T-helper 2 cell (primary cell): ENCODE measurements at regions not wholly inside any gene's neighbourhood (a gene's known extent, or its start where the extent isn't known, plus 50 kb on each side); places are given as distances from the start of the nearest gene placed in this dataset.
"Not testable (repeated sequence)": the region's sequence is repeated elsewhere in the genome, so short reads cannot be mapped to it uniquely, and the experiment has no call there.

ENCODE experiments used
- DNase-seq, 5 experiments: peaks; one replicate each; pipeline versions ENCODE4 v3.0.0 to v3.0.0-alpha.2; 2012 to 2022

GRCh38 chr1:194624833-194625232 lies 1438.4 kb upstream of the B3GALT2 start:
- DNase-seq, result no peak

GRCh38 chr1:194618101-194618500 lies 1431.7 kb upstream of the B3GALT2 start:
- no peak for DNase-seq

DNA sequence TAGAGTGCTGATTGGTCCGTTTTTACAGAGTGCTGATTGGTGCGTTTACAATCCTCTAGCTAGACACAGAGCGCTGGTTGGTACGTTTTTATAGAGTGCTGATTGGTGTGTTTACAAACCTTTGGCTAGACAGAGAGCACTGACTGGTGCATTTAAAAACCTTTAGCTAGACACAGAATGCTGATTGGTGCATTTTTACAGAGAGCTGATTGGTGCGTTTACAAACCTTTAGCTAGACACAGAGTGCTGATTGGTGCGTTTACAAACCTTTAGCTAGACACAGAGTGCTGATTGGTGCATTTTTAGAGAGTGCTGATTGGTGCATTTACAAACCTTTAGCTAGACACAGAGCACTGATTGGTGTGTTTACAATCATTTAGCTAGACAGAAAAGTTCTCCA lies 1430.9 kb upstream of the B3GALT2 start:
- not testable (repeated sequence) for DNase-seq

DNA sequence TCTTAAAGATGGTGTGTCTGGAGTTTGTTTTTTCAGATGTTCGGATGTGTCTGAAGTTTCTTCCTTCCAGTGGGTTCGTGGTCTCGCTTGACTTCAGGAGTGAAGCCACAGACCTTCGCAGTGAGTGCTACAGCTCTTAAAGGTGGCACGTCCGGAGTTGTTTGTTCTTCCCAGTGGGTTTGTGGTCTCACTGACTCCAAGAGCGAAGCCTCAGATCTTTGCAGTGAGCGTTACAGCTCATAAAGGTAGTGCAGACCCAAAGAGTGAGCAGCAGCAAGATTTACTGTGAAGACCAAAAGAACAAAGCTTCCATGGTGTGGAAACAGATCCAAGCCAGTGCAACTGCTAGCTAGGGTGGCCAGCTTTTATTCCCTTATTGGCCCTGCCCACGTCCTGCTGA lies 1430.4 kb upstream of the B3GALT2 start:
- peak in 1 of 5 experiments; percentile 3 for DNase-seq

GRCh38 chr1:194602184-194602583 lies 1415.8 kb upstream of the B3GALT2 start:
- no peak for DNase-seq

GRCh38 chr1:194600716-194601115 lies 1414.3 kb upstream of the B3GALT2 start:
- no peak for DNase-seq

DNA sequence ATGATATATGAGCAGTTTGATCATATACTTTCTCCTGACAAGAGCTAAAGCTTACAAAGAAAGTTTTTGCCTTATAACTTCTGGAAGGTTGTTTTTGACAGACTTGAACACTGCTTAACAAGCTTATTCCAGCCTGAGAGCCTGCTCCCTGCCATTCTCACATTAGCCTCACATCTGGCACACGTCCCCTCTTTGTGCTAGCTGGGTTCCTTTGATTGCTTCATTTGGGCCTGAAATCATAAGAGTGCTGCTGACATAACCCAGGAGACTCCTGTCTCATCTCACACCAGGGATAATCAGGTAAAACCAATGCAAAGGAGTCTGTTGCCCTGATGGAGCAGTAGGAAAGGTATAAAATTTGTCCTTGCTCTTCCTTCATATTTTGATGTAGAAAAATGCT lies 1411.7 kb upstream of the B3GALT2 start:
- DNase-seq, result no peak

DNA sequence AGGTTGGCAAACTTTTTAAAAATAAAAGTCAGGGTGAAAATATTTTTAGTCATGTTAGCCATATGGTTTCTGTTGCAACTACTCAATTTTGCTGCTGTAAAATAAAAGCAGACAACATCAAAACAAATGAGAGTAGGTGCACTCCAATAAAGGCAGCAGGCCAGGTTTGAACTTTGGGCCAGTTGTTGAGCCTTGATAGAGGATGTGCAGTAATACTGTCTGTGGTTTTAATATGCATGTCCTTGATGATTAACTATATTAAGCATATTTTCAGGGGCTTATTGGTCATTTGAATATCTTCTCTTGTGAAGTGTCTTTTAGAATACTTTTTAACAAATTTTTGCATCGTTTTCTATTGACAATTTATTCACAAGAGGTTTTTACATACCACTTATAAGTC lies 1399.9 kb upstream of the B3GALT2 start:
- no peak for DNase-seq

GRCh38 chr1:194584052-194584451 lies 1397.6 kb upstream of the B3GALT2 start:
- no peak for DNase-seq

- DNase-seq, result no peak
These were observed 1384.1 kb upstream of the B3GALT2 start for GRCh38 chr1:194570476-194570875.

GRCh38 chr1:194568610-194569009 lies 1382.2 kb upstream of the B3GALT2 start:
- no peak for DNase-seq

- no peak for DNase-seq
These were observed 1361.7 kb upstream of the B3GALT2 start for GRCh38 chr1:194548071-194548470.

GRCh38 chr1:194544012-194544411 lies 1357.6 kb upstream of the B3GALT2 start:
- no peak for DNase-seq

- no peak for DNase-seq
These were observed 1352.0 kb upstream of the B3GALT2 start for GRCh38 chr1:194538453-194538852.

GRCh38 chr1:194537521-194537920 lies 1351.1 kb upstream of the B3GALT2 start:
- DNase-seq, result no peak

GRCh38 chr1:194535369-194535768 lies 1349.0 kb upstream of the B3GALT2 start:
- no peak for DNase-seq

DNA sequence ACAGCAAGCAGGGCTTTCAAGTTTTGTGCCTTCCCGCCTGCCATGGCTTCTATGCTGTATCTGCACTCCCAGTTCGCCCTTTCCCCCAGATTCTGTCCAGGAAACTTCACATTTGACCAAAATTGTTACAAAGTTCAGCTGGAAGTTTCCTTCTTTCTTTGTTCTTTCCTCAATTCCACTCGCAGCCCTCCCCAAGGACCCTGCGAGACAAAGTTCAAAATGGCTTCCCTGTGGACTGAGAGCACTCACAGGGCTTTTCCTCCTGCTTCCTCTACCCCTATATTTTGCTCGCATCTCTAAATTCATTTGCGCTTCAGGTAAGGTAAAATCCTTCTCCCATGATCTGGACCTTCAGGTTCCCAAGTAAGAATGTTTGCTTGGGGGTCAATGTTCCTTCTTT lies 1348.4 kb upstream of the B3GALT2 start:
- no peak for DNase-seq

DNA sequence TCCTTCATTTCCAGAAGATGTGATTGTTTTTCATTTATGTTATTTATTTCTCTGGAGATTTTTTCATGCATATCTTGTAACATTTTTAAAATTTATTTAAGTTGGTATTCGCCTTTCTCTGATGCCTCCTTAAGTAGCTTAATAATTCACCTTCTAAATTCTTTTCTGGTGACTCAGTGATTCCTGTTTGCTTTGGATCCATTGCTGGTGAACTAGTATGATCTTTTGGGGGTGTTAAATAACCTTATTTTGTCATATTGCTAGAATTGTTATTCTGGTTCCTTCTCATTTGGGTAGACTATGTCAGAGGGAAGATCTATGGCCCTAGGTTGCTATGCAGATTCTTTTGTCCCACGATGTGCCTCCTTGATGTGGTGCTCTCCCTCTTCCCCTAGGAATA lies 1347.2 kb upstream of the B3GALT2 start:
- no peak for DNase-seq

- no peak for DNase-seq
These were observed 1331.2 kb upstream of the B3GALT2 start for GRCh38 chr1:194517567-194517966.

DNA sequence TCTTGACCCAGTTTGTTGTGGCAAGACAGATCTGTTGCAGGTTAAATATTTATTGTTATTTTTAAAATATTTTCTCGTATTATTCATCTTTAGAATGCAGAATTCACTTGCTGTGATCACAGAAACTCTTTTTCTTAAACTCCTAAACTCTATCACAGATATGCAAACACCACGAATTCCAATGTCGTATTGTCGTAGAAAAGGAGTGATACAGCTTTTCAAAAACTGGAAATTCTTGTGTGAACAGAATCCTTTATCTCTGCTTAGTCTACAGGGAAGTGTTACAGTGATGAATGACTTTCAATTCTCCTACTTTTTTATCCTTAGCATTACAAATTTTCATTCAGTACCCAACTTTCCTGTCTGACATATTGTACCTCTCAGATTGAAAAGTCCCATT lies 1329.5 kb upstream of the B3GALT2 start:
- DNase-seq, result no peak

- no peak for DNase-seq
These were observed 1326.5 kb upstream of the B3GALT2 start for GRCh38 chr1:194512957-194513356.

- DNase-seq, result no peak
These were observed 1325.9 kb upstream of the B3GALT2 start for GRCh38 chr1:194512345-194512744.

GRCh38 chr1:194503209-194503608 lies 1316.8 kb upstream of the B3GALT2 start:
- DNase-seq, result no peak

GRCh38 chr1:194495434-194495833 lies 1309.0 kb upstream of the B3GALT2 start:
- DNase-seq, result no peak

DNA sequence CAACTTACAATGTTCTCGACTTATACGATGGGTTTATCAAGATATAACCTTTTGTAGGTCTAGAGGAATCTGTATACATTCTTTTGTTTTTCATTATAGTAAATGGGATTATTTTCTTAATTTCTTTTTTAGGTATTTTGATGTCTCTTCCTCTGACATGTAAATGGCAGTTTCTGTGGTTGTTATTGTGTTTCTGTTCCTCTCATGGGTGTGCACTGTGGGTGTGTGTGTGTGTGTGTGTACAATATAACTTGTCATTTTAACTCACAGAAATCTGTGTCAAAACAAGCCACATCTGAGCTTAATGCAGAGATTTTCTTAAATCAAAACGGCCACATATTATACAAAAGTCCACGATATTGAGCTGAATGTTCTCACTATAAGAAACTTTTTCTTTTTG lies 1300.8 kb upstream of the B3GALT2 start:
- DNase-seq, result no peak

- no peak for DNase-seq
These were observed 1299.0 kb upstream of the B3GALT2 start for GRCh38 chr1:194485432-194485831.
